GM12891 (cell line): ENCODE measurements at regions not wholly inside any gene's neighbourhood (a gene's known extent, or its start where the extent isn't known, plus 50 kb on each side); places are given as distances from the start of the nearest gene placed in this dataset.

Source experiments
- POLR2A ChIP-seq: IDR thresholded peaks from 2 replicates; pipeline ENCODE4 v1.6.1; 2011; ENCODE audit warnings: low read depth, low read length, control low read depth
- POLR2AphosphoS5 ChIP-seq: IDR thresholded peaks from 2 replicates; pipeline ENCODE4 v1.6.1; 2011; ENCODE audit warnings: low read depth, low read length, control low read depth
- SPI1 ChIP-seq: IDR thresholded peaks from 2 replicates; pipeline ENCODE4 v1.6.1; 2011; ENCODE audit warnings: low read depth, low read length, control low read depth
- TAF1 ChIP-seq: IDR thresholded peaks from 2 replicates; pipeline ENCODE4 v1.6.1; 2011; ENCODE audit warnings: low read depth, low read length, control low read depth

DNA sequence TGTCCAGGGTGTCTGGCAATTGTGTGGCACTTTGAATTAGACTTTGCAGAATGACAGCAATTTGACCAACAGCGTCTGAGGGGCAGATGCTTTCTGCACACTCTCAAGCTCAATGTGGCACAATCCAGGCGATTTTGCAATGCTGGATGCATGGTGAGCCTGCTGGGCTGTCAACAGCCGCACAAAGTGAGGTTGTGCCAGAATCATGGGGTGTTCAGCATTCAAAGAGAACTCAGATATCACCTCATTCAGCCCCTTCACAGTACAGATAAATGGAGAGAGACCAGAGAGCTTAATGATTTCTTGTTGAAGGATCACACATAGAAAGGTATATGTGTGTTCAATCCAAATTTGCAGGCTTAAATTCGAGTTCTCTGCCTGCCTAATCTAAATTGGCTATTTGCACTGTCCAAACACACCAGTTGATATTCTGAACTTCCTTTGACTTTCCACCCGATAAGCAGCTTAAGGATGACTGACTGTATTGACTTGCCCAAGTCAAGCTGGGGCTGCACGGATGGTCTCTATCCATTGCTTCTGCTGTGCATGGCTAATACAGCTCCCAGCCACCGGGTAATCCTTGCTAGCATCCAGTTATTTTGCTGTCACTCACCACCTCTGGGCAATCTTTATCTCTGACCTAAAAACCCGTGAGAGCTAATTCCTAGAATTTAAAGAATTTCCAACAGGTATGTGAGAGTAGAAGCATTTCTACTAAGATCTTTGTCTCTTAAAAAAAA is 157.9 kb upstream of the TAS2R1 start:
- TF ChIP-seq POLR2A (no peak), POLR2AphosphoS5 (no peak), TAF1 (no peak), SPI1 (no peak)
